Heart left ventricle (tissue), 16 donors: ENCODE measurements at regions not wholly inside any gene's neighbourhood (a gene's known extent, or its start where the extent isn't known, plus 50 kb on each side); places are given as distances from the start of the nearest gene placed in this dataset.
"Not testable (repeated sequence)": the region's sequence is repeated elsewhere in the genome, so short reads cannot be mapped to it uniquely, and the experiment has no call there.

ENCODE experiments used
- ATAC-seq, 4 donors: fragments of 200-7000 bp; cut with Tn5 transposase; one replicate each; pipeline ENCODE4 v1.9.1; 2020 to 2022; ENCODE audit warnings: moderate library complexity in 4 of 4, mild to moderate bottlenecking in 3 of 4, moderate number of reproducible peaks in 1 of 4
- DNase-seq, 5 donors: peaks; one replicate each; pipeline ENCODE4 v3.0.0-alpha.2; 2020
- H3K27ac ChIP-seq, 12 donors: fragments of 200-600 bp; sonication (generic) in 4 of 12; one replicate each; pipeline versions ENCODE4 v1.5.0 to v1.8.0; 2016 to 2022; ENCODE audit warnings: mild to moderate bottlenecking in 2 of 12
- H3K27me3 ChIP-seq, 9 donors: fragments of 200-600 bp; sonication (generic) in 2 of 9; one replicate each; pipeline versions ENCODE4 v1.5.1 to v1.8.0; 2016 to 2022; ENCODE audit warnings: mild to moderate bottlenecking in 3 of 9
- H3K36me3 ChIP-seq, 9 donors: fragments of 200-600 bp; sonication (generic) in 2 of 9; one replicate each; pipeline versions ENCODE4 v1.5.0 to v1.8.0; 2018 to 2022; ENCODE audit warnings: mild to moderate bottlenecking in 2 of 9
- H3K4me1 ChIP-seq, 12 donors: fragments of 200-600 bp; sonication (generic) in 4 of 12; one replicate each; pipeline versions ENCODE4 v1.5.0 to v1.8.0; 2016 to 2022; ENCODE audit warnings: mild to moderate bottlenecking in 3 of 12
- H3K4me3 ChIP-seq, 12 donors: fragments of 200-600 bp; sonication (generic) in 4 of 12; one replicate each; pipeline versions ENCODE4 v1.5.0 to v1.8.0; 2017 to 2022; ENCODE audit warnings: mild to moderate bottlenecking in 9 of 12, moderate library complexity in 4 of 12
- H3K9me3 ChIP-seq, 12 donors: fragments of 200-600 bp; sonication (generic) in 4 of 12; one replicate each; pipeline versions ENCODE4 v1.5.0 to v1.8.0; 2016 to 2022; ENCODE audit warnings: mild to moderate bottlenecking in 1 of 12
- CTCF ChIP-seq, 12 donors: fragments of 200-600 bp; sonication (generic) in 4 of 12; IDR thresholded peaks; one replicate each; pipeline versions ENCODE4 v1.5.0 to v1.8.0; 2018 to 2022; ENCODE audit warnings: antibody characterized with exemption in 12 of 12, mild to moderate bottlenecking in 5 of 12
- POLR2A ChIP-seq, 2 donors: fragments of 450-650 bp; IDR thresholded peaks; one replicate each; pipeline ENCODE4 v1.6.1; 2017; ENCODE audit warnings: antibody characterized with exemption in 2 of 2, mild to moderate bottlenecking in 2 of 2, moderate library complexity in 2 of 2
- WGBS, 4 donors: extraction: QIAGEN DNeasy Blood & Tissue Kit in 2 of 4; methylation state at CpG; one replicate each; pipeline versions ENCODE4 v1.1.5 to v1.1.7; 2013 to 2018; 5-methylcytosine and 5-hydroxymethylcytosine counted together
- intact Hi-C, 10 donors: fragments of 100-400 bp; cut with DNase I; formaldehyde crosslinking; loops; one replicate each; pipeline versions ENCODE4 v1.11.1 to v1.14.2; 2022
- microRNA-seq, 4 donors: library from miRNA; unstranded; fragments of <30 nt; microRNA quantifications; one replicate each; pipeline versions ENCODE4 to v1.2.0, GENCODE V29; 2017 to 2020
- donor health status: ischemic (EF 13 %, LVEDD 7.1; RV severe dilation, severe dysfunction).
- donor health status: healthy with polysubstance abuse.
- donor health status: DM: no; HTN: yes; CAD: no.
- donor health status: DM: no; HTN: no; CAD: no.
- donor health status: ischemic (EF 25% LVEDD 6.9; RV normal size, moderate dysfunction).
- donor health status: ischemic (EF 25% LVEDD 5.7; RV mildly dilated, moderate dysfunction).
- donor health status: healthy.
- donor health status: DM: yes; HTN: yes; CAD: no.
- donor health status: ischemic (EF 35%, LVEDD 5.7; RV mildly dilated, moderate dysfunction).
- donor health status: nonischemic (EF 11% LVEDD 7.7; RV severe dilation, severe dysfunction).
- donor health status: DM: yes; HTN: yes; CAD: no.
- donor health status: PGD.
- donor health status: ischemic (EF 29% LVEDD 5.4; RV normal size, mild dysfunction).
- donor health status: nonischemic (EF 23%, LVEDD 6.1; RV moderate dilation, normal function).

DNA sequence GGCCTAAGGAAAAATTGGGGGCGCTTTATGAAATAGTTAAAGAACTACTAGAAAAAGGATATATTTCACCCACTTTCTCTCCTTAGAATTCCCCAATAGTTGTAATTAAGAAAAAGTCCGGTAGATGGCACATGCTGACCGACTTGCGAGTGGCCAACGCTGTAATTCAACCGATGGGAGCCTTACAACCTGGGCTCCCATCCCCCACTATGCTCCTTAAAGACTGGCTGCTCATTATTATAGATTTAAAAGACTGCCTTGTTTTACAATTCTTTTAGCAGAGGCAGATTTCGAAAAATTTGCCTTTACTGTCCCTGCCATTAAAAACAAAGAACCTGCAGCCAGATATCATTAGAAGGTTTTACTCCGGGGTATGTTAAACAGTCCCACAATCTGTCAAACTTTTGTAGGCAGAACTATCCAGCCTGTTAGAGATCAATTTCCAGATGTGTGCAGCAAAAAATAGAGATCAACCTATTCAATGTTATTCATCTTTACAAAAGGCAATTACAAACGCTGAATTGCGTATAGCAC, 58.5 kb upstream of the PRSS16 start:
- Histone ChIP-seq H3K36me3 (no peaks in the 10 kb centered on the region), H3K9me3 (no peaks in the 10 kb centered on the region), H3K27me3 (peaks cover 0 to 4% (median 0%) of the 10 kb centered on the region in 9 donors), H3K4me3 (peak overlapping the region; percentile 30 to 75 (median 65)), H3K4me1 (peaks cover 0 to 9% (median 4%) of the 10 kb centered on the region in 12 donors), H3K27ac (peak overlapping the region in 11 of 12 donors; percentile 45 to 80 (median 65))
- 21 to 26% (median 23%) methylated on average over 10 of the region's 10 CpGs for WGBS, 4 donors
- peak; percentile 77 to 97 (median 93) for ATAC-seq
- intact Hi-C loops: loop anchor here (1.0 to 10.0 kb wide), 13 partner anchors 286 to 1166 kb away; partner anchors contain the start of gene ZNF184 (in 4 of the 10)
- DNase-seq: peak in 4 of 5 donors; percentile 52 to 65 (median 54)
- TF ChIP-seq CTCF (IDR thresholded peaks at IDR 0.05): peak; percentile 65 to 85 (median 78)
- no peak for TF ChIP-seq POLR2A (IDR thresholded peaks at IDR 0.05)

- no peak overlapping the region for H3K27ac ChIP-seq
- H3K9me3 ChIP-seq: no peaks in the 10 kb centered on the region
- H3K36me3 ChIP-seq: no peaks in the 10 kb centered on the region
- no peak overlapping the region for H3K4me3 ChIP-seq
- H3K4me1 ChIP-seq: peaks cover 0 to 9% (median 4%) of the 10 kb centered on the region in 12 donors
- intact Hi-C loops: loop anchor here in 2 of 10 donors (5.0 to 10.0 kb wide), 3 partner anchors 325 to 707 kb away; no protein-coding TSS in a partner anchor
- ATAC-seq (no peak), DNase-seq (no peak)
- TF ChIP-seq CTCF (IDR thresholded peaks at IDR 0.05) (no peak), POLR2A (IDR thresholded peaks at IDR 0.05) (no peak)
- 86 to 94% (median 88%) methylated on average over 5 of the region's 5 CpGs for WGBS, 4 donors
- peaks cover 0 to 4% (median 0%) of the 10 kb centered on the region in 9 donors for H3K27me3 ChIP-seq
Observed at GRCh38 chr6:27190126-27190525, 57.4 kb upstream of the PRSS16 start.

GRCh38 chr6:27194453-27194852, 53.0 kb upstream of the PRSS16 start:
- H3K4me3 ChIP-seq, H3K9me3 ChIP-seq, DNase-seq, ATAC-seq, H3K4me1 ChIP-seq, H3K27ac ChIP-seq, H3K36me3 ChIP-seq: not testable (repeated sequence)
- 57 to 67% (median 63%) methylated on average over 4 of the region's 4 CpGs for WGBS, 4 donors
- H3K27me3 ChIP-seq: peaks cover 0 to 20% (median 0%) of the 10 kb centered on the region in 9 donors
- intact Hi-C loops: loop anchor here in 2 of 10 donors (5.0 to 10.0 kb wide), 3 partner anchors 320 to 703 kb away; no protein-coding TSS in a partner anchor

GRCh38 chr6:27195547-27195946, 52.0 kb upstream of the PRSS16 start:
- H3K27ac ChIP-seq, H3K36me3 ChIP-seq, H3K9me3 ChIP-seq, DNase-seq, H3K4me1 ChIP-seq, ATAC-seq, H3K4me3 ChIP-seq: not testable (repeated sequence)
- peaks cover 0 to 20% (median 0%) of the 10 kb centered on the region in 9 donors for H3K27me3 ChIP-seq
- intact Hi-C loops: loop anchor here in 2 of 10 donors (10.0 kb wide), 2 partner anchors 319 to 569 kb away; no protein-coding TSS in a partner anchor
- WGBS, 4 donors: 46 to 51% (median 48%) methylated on average over 3 of the region's 3 CpGs

Small RNA genes lying in the stretch of these regions (microRNA-seq; reads per million reads assigned to microRNA genes)
- 0 to 0.13 (median 0) reads per million in 4 donors for gene MIR3143
